GM18499 (cell line): ENCODE measurements at regions not wholly inside any gene's neighbourhood (a gene's known extent, or its start where the extent isn't known, plus 50 kb on each side); places are given as distances from the start of the nearest gene placed in this dataset.

Experiments used
- ATAC-seq: cut with Tn5 transposase; IDR thresholded peaks from one replicate; pipeline ENCODE4 v1.9.1; 2021; ENCODE audit warnings: moderate number of reproducible peaks; ENCODE audit not compliant: insufficient read depth, unreplicated experiment

- ATAC-seq = no peak
Observed at GRCh38 chr5:61816585-61817450, 484.8 kb downstream of the ZSWIM6 start.

GRCh38 chr5:61817472-61818326 lies 485.6 kb downstream of the ZSWIM6 start:
- ATAC-seq = no peak

- no peak for ATAC-seq
Observed at GRCh38 chr5:61820836-61821235, 485.2 kb upstream of the KIF2A start.

GRCh38 chr5:61821561-61821960 lies 484.4 kb upstream of the KIF2A start:
- no peak for ATAC-seq

- no peak for ATAC-seq
Observed at GRCh38 chr5:61822584-61822983, 483.4 kb upstream of the KIF2A start.

GRCh38 chr5:61823065-61823464 lies 482.9 kb upstream of the KIF2A start:
- no peak for ATAC-seq

- no peak for ATAC-seq
Observed at GRCh38 chr5:61823781-61824180, 482.2 kb upstream of the KIF2A start.

- no peak for ATAC-seq
Observed at GRCh38 chr5:61824396-61824795, 481.6 kb upstream of the KIF2A start.

GRCh38 chr5:61827445-61827975 lies 478.5 kb upstream of the KIF2A start:
- no peak for ATAC-seq

GRCh38 chr5:61828856-61829255 lies 477.1 kb upstream of the KIF2A start:
- no peak for ATAC-seq

- ATAC-seq = no peak
Observed at GRCh38 chr5:61831736-61832135, 474.3 kb upstream of the KIF2A start.

GRCh38 chr5:61837788-61838187 lies 468.2 kb upstream of the KIF2A start:
- ATAC-seq = no peak

- ATAC-seq = no peak
Observed at GRCh38 chr5:61840361-61840760, 465.6 kb upstream of the KIF2A start.

GRCh38 chr5:61842840-61843239 lies 463.2 kb upstream of the KIF2A start:
- ATAC-seq = no peak

GRCh38 chr5:61850696-61851095 lies 455.3 kb upstream of the KIF2A start:
- no peak for ATAC-seq

- no peak for ATAC-seq
Observed at GRCh38 chr5:61854531-61854930, 451.5 kb upstream of the KIF2A start.

GRCh38 chr5:61860978-61861377 lies 445.0 kb upstream of the KIF2A start:
- ATAC-seq = no peak

- peak; percentile 81 for ATAC-seq
Observed at GRCh38 chr5:61866930-61867329, 439.1 kb upstream of the KIF2A start.

GRCh38 chr5:61869333-61869732 lies 436.7 kb upstream of the KIF2A start:
- no peak for ATAC-seq

GRCh38 chr5:61878471-61878870 lies 427.5 kb upstream of the KIF2A start:
- ATAC-seq = no peak

- ATAC-seq = no peak
Observed at GRCh38 chr5:61881821-61882487, 424.1 kb upstream of the KIF2A start.
